ENCODE measurements at regions not wholly inside any gene's neighbourhood (a gene's known extent, or its start where the extent isn't known, plus 50 kb on each side); places are given as distances from the start of the nearest gene placed in this dataset.
"Not testable (repeated sequence)": the region's sequence is repeated elsewhere in the genome, so short reads cannot be mapped to it uniquely, and the experiment has no call there.

GRCh38 chr3:177474652-177475355 is 277.5 kb upstream of the TBL1XR1 start:
- DNase-seq, result no peak

GRCh38 chr3:177475356-177475665 is 278.0 kb upstream of the TBL1XR1 start:
- DNase-seq, result no peak

- DNase-seq, result no peak
These were observed 279.2 kb upstream of the TBL1XR1 start for GRCh38 chr3:177476495-177476894.

- DNase-seq, result no peak
These were observed 279.7 kb upstream of the TBL1XR1 start for GRCh38 chr3:177476921-177477435.

- peak; percentile 67 to 98 (median 87) for DNase-seq
These were observed 281.0 kb upstream of the TBL1XR1 start for GRCh38 chr3:177478170-177478867.

GRCh38 chr3:177479630-177480029 is 282.3 kb upstream of the TBL1XR1 start:
- no peak for DNase-seq

GRCh38 chr3:177481329-177481728 is 284.0 kb upstream of the TBL1XR1 start:
- no peak for DNase-seq

GRCh38 chr3:177482048-177482691 is 284.9 kb upstream of the TBL1XR1 start:
- DNase-seq, result peak in 1 of 3 donors; percentile 79

- DNase-seq, result no peak
These were observed 286.1 kb upstream of the TBL1XR1 start for GRCh38 chr3:177483182-177483967.

- DNase-seq, result no peak
These were observed 286.9 kb upstream of the TBL1XR1 start for GRCh38 chr3:177484206-177484605.

GRCh38 chr3:177484926-177485325 is 287.6 kb upstream of the TBL1XR1 start:
- DNase-seq, result no peak

- no peak for DNase-seq
These were observed 290.4 kb upstream of the TBL1XR1 start for GRCh38 chr3:177487635-177488186.

GRCh38 chr3:177488740-177489139 is 291.5 kb upstream of the TBL1XR1 start:
- DNase-seq, result no peak

- DNase-seq, result no peak
These were observed 293.3 kb upstream of the TBL1XR1 start for GRCh38 chr3:177490626-177491025.

- DNase-seq, result peak; percentile 75 to 95 (median 90)
These were observed 294.2 kb upstream of the TBL1XR1 start for GRCh38 chr3:177491296-177492032.

GRCh38 chr3:177493091-177493490 is 295.8 kb upstream of the TBL1XR1 start:
- DNase-seq, result no peak

GRCh38 chr3:177494216-177494615 is 296.9 kb upstream of the TBL1XR1 start:
- no peak for DNase-seq

GRCh38 chr3:177495566-177495965 is 298.3 kb upstream of the TBL1XR1 start:
- no peak for DNase-seq

GRCh38 chr3:177498037-177498857 is 301.0 kb upstream of the TBL1XR1 start:
- DNase-seq, result peak in 1 of 3 donors; percentile 48

GRCh38 chr3:177499039-177499438 is 301.8 kb upstream of the TBL1XR1 start:
- not testable (repeated sequence) for DNase-seq
